HG03571 (cell line): ENCODE measurements at regions not wholly inside any gene's neighbourhood (a gene's known extent, or its start where the extent isn't known, plus 50 kb on each side); places are given as distances from the start of the nearest gene placed in this dataset.
"Not testable (repeated sequence)": the region's sequence is repeated elsewhere in the genome, so short reads cannot be mapped to it uniquely, and the experiment has no call there.

Experiments
- ATAC-seq: cut with Tn5 transposase; IDR thresholded peaks from one replicate; pipeline ENCODE4 v1.9.1; 2021; ENCODE audit not compliant: unreplicated experiment

DNA sequence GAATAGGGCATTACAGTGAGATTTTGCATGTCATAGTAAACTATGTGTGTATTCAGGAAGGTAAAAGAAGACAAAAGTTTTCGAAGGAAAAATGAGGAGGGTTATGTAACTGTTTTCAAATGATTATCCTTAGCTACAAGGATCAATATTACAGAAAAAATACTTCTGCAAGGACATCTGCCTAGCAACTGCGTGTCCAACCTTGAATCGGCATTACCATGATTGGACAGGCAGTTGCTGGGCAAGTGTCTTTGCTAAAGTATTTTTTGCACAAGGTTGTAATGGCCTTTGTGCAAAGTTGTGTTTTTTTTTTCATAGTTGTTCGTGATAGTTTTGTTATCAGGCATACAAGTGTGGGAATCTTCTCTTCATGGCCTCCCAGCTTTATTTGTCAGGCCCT lies 136.8 kb downstream of the FASLG start:
- ATAC-seq, result no peak

GRCh38 chr1:172799804-172800203 lies 140.9 kb downstream of the FASLG start:
- ATAC-seq, result not testable (repeated sequence)

GRCh38 chr1:172801771-172802322 lies 142.9 kb downstream of the FASLG start:
- no peak for ATAC-seq

GRCh38 chr1:172809750-172810149 lies 150.8 kb downstream of the FASLG start:
- no peak for ATAC-seq

DNA sequence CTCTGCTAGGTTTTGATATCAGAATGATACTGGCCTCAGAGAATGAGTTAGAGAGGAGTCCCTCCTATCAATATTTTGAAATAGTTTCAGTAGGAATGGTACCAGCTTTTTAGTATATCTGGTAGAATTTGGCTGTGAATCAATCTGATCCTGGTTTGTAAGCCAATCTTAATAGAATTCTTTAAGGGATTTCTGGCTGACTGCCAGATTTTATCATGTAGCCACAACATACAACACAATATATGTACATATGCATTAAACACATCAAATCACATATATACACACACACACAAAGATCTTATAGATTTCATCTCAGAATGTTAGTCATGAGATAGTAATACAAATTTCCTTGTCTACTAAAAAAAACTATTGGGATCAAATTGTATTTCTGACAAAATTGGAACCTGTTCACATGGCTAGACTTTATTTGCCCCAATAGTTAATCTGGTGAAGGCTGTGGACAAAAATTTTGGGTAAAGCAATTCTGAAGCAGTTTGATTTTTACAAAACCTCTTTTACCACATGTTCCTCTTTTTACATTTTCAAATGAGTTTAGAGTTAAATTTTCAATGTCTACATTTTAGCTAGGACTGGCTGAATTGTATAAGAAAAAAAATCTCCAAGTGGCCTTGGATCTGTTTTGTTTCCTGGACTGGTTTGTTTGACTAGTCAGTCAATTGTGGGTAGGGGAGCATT lies 151.7 kb downstream of the FASLG start:
- no peak for ATAC-seq

GRCh38 chr1:172811694-172812093 lies 152.8 kb downstream of the FASLG start:
- ATAC-seq, result no peak

DNA sequence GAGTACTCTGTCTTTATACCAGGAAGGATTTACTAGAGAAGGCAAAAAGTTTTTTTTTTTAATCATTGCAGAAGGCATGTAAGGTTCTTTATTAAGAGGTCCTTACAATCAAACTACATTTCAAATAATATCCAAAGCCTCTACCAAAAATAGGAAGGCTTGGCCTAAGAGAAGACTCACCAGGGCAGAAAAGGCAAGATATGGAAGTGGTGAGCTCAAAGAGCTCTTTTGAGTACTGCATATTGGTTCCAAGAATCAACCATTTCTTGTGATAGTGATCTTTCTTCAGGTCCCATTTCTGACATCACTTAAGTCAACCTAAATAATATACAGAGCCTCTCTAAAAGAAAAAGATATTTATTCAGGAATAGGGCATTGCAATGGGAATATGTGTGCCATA lies 153.2 kb downstream of the FASLG start:
- ATAC-seq, result no peak

DNA sequence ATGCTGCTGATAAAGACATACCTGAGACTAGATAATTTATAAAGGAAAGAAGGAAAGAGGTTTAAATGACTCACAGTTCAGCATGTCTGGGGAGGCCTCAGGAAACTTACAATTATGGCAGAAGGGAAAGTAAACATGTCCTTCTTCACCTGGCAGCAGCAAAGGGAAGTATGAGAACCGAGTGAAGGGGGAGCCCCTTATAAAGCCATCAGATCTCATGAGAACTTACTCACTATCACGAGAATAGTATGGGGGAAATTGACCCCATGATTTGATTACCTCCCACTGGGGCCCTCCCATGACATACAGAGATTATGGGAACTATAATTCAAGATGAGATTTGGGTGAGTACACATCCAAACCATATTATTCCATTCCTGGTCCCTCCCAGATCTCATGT lies 154.4 kb downstream of the FASLG start:
- ATAC-seq, result no peak

GRCh38 chr1:172814428-172814827 lies 155.5 kb downstream of the FASLG start:
- no peak for ATAC-seq

- ATAC-seq, result no peak
Measured at GRCh38 chr1:172815740-172816139, 156.8 kb downstream of the FASLG start.

- ATAC-seq, result peak; percentile 93
Measured at GRCh38 chr1:172818841-172819527, 160.1 kb downstream of the FASLG start.

DNA sequence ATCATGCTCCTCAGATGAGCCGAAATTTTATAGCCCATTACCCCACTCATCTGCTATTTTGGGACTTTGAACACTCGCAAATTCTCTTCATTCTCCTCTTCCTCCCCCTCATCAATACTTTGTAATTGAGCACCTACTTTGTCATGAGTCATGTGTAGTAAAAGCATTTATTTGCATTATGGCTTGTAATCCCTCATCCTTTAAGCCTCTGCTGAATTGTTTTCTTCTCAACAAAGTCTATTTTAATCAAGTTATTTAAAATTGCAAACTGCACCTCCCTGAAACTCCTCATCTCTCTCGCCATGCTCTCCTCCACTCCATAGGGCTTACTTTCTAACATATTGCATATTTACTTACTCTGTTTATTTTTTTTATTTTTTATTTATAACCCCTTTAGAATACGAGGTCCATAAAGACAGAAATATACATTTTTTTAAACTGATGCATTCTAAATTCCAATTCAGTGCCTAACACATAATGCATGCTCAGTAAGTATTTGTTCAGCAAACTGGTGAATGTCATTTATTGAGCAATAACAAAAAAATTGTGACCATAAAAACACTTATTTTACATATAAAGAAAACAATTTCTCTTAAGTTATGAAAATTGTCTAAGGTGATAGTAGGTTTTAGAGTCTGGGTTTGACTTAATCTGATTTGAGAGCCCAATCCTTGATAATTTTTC lies 161.7 kb downstream of the FASLG start:
- ATAC-seq, result no peak

DNA sequence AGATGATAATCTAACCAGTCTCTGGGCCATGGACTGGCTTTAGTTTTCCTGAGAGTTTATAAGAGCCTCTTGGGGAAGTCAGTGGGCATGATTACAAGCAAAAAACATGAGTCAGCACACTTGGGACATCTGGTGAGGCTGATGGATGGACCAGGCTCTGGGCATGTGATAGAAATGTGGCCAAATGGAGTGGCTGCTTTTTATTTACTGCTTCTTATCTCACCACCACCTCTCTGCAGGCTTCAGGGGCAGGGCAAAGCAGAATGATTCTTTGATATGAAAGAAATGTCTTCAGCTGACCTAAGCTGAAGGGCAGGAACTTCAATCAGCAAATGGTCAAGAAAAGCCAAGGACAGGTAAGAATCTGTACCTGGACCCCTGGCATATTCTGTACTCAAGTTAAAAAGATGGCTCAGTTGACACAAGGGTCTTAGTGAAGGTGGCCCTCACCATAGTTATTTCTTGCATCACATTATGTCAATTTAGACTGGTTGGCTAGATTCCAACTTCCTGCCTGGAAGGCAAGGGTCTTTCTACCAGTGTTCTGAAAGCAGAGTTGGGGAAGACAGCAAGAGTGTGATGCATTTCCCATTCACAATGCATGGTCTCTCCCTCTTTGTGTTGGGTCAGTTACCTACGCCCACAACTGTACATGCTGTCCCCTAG lies 162.8 kb downstream of the FASLG start:
- no peak for ATAC-seq

GRCh38 chr1:172822886-172823285 lies 164.0 kb downstream of the FASLG start:
- no peak for ATAC-seq

- no peak for ATAC-seq
Measured at GRCh38 chr1:172823534-172823933, 164.6 kb downstream of the FASLG start.

- no peak for ATAC-seq
Measured at GRCh38 chr1:172824209-172824608, 165.3 kb downstream of the FASLG start.

- ATAC-seq, result no peak
Measured at GRCh38 chr1:172826096-172826741, 167.3 kb downstream of the FASLG start.

DNA sequence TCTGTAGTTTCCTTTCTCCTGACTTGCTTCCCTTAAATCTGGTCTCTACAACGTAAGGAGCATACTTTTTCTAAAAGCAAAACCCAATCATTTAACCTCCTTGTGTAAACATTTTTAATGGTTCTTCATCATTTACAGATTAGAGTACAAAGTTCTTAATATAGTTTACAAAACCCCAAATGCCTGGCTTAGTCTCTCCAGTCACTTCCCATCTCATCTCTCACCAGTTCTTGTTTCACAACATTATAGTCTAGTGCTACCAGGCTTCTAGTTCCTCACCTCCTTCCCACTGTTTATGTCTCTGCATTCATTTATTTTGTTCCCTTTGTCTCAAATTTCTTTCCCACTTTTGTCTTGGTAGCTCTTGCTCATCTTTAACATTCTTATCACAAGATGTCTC lies 168.4 kb downstream of the FASLG start:
- ATAC-seq, result no peak

- no peak for ATAC-seq
Measured at GRCh38 chr1:172827841-172828240, 168.9 kb downstream of the FASLG start.

DNA sequence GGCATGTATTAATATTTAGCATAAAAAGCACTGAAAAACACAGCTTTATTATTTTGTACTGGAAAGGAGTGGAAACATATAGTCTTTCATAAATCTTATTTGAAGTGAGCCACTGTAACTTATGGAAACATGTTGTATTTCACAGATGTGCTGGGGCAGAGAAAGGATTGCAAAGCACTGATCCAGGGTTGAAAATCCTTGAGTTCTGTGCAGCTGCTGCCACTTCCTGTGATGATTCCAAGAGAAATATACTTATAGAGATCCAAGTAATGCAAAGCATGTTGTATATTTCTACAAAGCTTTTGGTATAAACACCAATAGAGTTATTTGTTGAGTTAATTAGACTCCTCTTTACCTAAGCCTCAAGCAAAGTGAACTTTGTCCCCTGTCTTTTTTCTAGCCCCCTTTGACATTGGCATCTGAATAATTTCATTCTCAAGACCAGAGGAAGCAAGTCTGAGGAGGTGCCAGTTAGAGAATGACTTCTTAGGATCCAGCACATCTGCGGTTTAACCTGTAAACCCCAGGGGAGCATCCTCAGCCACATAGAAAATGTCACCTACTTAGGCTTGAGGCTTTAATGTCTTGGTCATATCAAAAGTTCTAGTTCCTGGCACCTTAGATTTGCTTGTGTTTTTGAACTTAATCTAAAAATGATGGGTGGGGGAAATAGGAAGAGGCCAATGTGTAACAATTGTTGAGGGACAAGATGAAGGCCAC lies 173.3 kb downstream of the FASLG start:
- no peak for ATAC-seq
